ENCODE measurements at regions not wholly inside any gene's neighbourhood (a gene's known extent, or its start where the extent isn't known, plus 50 kb on each side); places are given as distances from the start of the nearest gene placed in this dataset.
A peak's percentile ranks its signal among the peaks of the same experiment; 100 is the strongest.

GRCh38 chr6:147621263-147621662 is 112.8 kb downstream of the SAMD5 start:
- no peak for TF ChIP-seq CTCF (IDR thresholded peaks at IDR 0.05; ENCODE audit: low read depth, low read length, missing control alignments)

GRCh38 chr6:147621961-147622360 is 113.5 kb downstream of the SAMD5 start:
- Histone ChIP-seq H3K36me3 (replicated peaks) (no peaks in the 10 kb centered on the region), H3K27ac (no peak overlapping the region), H3K4me3 (ENCODE audit: low read depth, low read length) (no peak overlapping the region), H3K27me3 (replicated peaks) (no peaks in the 10 kb centered on the region)
- TF ChIP-seq CTCF (IDR thresholded peaks at IDR 0.05; ENCODE audit: low read depth, low read length, missing control alignments) = no peak
- in situ Hi-C loops (cut with HindIII; ENCODE audit: low pct_ligation_motif_present, low sequenced_read_pairs) = no loop called here
- DNase-seq = no peak

More at GRCh38 chr6:147621263-147621662, 112.8 kb downstream of the SAMD5 start:
- H3K4me3 ChIP-seq (ENCODE audit: low read depth, low read length) = no peak overlapping the region
- H3K27me3 ChIP-seq (replicated peaks) = no peaks in the 10 kb centered on the region
- peak; percentile 59 for DNase-seq
- in situ Hi-C loops (cut with HindIII; ENCODE audit: low pct_ligation_motif_present, low sequenced_read_pairs) = no loop called here
- no peaks in the 10 kb centered on the region for H3K36me3 ChIP-seq (replicated peaks)
- no peak overlapping the region for H3K27ac ChIP-seq

- no peak overlapping the region for H3K4me3 ChIP-seq (ENCODE audit: low read depth, low read length)
- no peak for DNase-seq
- in situ Hi-C loops (cut with HindIII; ENCODE audit: low pct_ligation_motif_present, low sequenced_read_pairs) = no loop called here
- no peak overlapping the region for H3K27ac ChIP-seq
- H3K27me3 ChIP-seq (replicated peaks) = no peaks in the 10 kb centered on the region
- no peak for TF ChIP-seq CTCF (IDR thresholded peaks at IDR 0.05; ENCODE audit: low read depth, low read length, missing control alignments)
- H3K36me3 ChIP-seq (replicated peaks) = no peaks in the 10 kb centered on the region
Observed at GRCh38 chr6:147624946-147625515, 116.5 kb downstream of the SAMD5 start.

- H3K36me3 ChIP-seq (replicated peaks) = no peaks in the 10 kb centered on the region
- in situ Hi-C loops (cut with HindIII; ENCODE audit: low pct_ligation_motif_present, low sequenced_read_pairs) = no loop called here
- H3K4me3 ChIP-seq (ENCODE audit: low read depth, low read length) = no peak overlapping the region
- no peak for DNase-seq
- no peaks in the 10 kb centered on the region for H3K27me3 ChIP-seq (replicated peaks)
- H3K27ac ChIP-seq = no peak overlapping the region
- no peak for TF ChIP-seq CTCF (IDR thresholded peaks at IDR 0.05; ENCODE audit: low read depth, low read length, missing control alignments)
Observed at GRCh38 chr6:147625946-147626345, 117.5 kb downstream of the SAMD5 start.

GRCh38 chr6:147627411-147627810 is 118.9 kb downstream of the SAMD5 start:
- H3K27ac ChIP-seq = no peak overlapping the region
- in situ Hi-C loops (cut with HindIII; ENCODE audit: low pct_ligation_motif_present, low sequenced_read_pairs) = no loop called here
- no peaks in the 10 kb centered on the region for H3K36me3 ChIP-seq (replicated peaks)
- DNase-seq = no peak
- no peak overlapping the region for H3K4me3 ChIP-seq (ENCODE audit: low read depth, low read length)
- no peak for TF ChIP-seq CTCF (IDR thresholded peaks at IDR 0.05; ENCODE audit: low read depth, low read length, missing control alignments)
- H3K27me3 ChIP-seq (replicated peaks) = no peaks in the 10 kb centered on the region

GRCh38 chr6:147633191-147633590 is 124.7 kb downstream of the SAMD5 start:
- Histone ChIP-seq H3K36me3 (replicated peaks) (no peaks in the 10 kb centered on the region), H3K27me3 (replicated peaks) (no peaks in the 10 kb centered on the region), H3K4me3 (ENCODE audit: low read depth, low read length) (no peak overlapping the region), H3K27ac (no peak overlapping the region)
- no peak for TF ChIP-seq CTCF (IDR thresholded peaks at IDR 0.05; ENCODE audit: low read depth, low read length, missing control alignments)
- in situ Hi-C loops (cut with HindIII; ENCODE audit: low pct_ligation_motif_present, low sequenced_read_pairs) = no loop called here
- no peak for DNase-seq

All from brain microvascular endothelial cell (primary cell).